ENCODE measurements at regions not wholly inside any gene's neighbourhood (a gene's known extent, or its start where the extent isn't known, plus 50 kb on each side); places are given as distances from the start of the nearest gene placed in this dataset.

- no peak for TF ChIP-seq CUX1 (IDR thresholded peaks at IDR 0.05; ENCODE audit: insufficient replicate concordance, low read depth, low read length)
- TF ChIP-seq PAX5 (IDR thresholded peaks at IDR 0.05; ENCODE audit: borderline replicate concordance, low read depth, low read length) = no peak
- no peak for TF ChIP-seq STAT3 (IDR thresholded peaks at IDR 0.05; ENCODE audit: low read depth, low read length)
- TF ChIP-seq MEF2B (IDR thresholded peaks at IDR 0.05; ENCODE audit: partially characterized antibody, poor library complexity, severe bottlenecking) = peak; percentile 87
- no peak for TF ChIP-seq PML (IDR thresholded peaks at IDR 0.05; ENCODE audit: low read length)
- TF ChIP-seq, protein P1, sequence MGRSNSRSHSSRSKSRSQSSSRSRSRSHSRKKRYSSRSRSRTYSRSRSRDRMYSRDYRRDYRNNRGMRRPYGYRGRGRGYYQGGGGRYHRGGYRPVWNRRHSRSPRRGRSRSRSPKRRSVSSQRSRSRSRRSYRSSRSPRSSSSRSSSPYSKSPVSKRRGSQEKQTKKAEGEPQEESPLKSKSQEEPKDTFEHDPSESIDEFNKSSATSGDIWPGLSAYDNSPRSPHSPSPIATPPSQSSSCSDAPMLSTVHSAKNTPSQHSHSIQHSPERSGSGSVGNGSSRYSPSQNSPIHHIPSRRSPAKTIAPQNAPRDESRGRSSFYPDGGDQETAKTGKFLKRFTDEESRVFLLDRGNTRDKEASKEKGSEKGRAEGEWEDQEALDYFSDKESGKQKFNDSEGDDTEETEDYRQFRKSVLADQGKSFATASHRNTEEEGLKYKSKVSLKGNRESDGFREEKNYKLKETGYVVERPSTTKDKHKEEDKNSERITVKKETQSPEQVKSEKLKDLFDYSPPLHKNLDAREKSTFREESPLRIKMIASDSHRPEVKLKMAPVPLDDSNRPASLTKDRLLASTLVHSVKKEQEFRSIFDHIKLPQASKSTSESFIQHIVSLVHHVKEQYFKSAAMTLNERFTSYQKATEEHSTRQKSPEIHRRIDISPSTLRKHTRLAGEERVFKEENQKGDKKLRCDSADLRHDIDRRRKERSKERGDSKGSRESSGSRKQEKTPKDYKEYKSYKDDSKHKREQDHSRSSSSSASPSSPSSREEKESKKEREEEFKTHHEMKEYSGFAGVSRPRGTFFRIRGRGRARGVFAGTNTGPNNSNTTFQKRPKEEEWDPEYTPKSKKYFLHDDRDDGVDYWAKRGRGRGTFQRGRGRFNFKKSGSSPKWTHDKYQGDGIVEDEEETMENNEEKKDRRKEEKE (IDR thresholded peaks at IDR 0.05) = no peak
- TF ChIP-seq TCF3 (IDR thresholded peaks at IDR 0.05; ENCODE audit: borderline replicate concordance, insufficient read depth, low read depth, low read length) = no peak
- TF ChIP-seq ZNF24 (IDR thresholded peaks at IDR 0.05) = peak; percentile 94
- TF ChIP-seq MYC (IDR thresholded peaks at IDR 0.05; ENCODE audit: insufficient read depth, insufficient read length, insufficient replicate concordance, low read length, severe bottlenecking) = no peak
- no peak for TF ChIP-seq CHD2 (IDR thresholded peaks at IDR 0.05; ENCODE audit: borderline replicate concordance, low read depth, low read length)
- 0 out of 2 replicates have a peak, but pooled peaks have one; percentile 39 for TF ChIP-seq DPF2 (IDR thresholded peaks at IDR 0.05)
- no peak for TF ChIP-seq SRF (IDR thresholded peaks at IDR 0.05; ENCODE audit: low read depth in 2 of 2, low read length in 2 of 2)
- no peak for TF ChIP-seq TAF1 (IDR thresholded peaks at IDR 0.05; ENCODE audit: borderline replicate concordance, low read depth, low read length)
- TF ChIP-seq, protein P2, sequence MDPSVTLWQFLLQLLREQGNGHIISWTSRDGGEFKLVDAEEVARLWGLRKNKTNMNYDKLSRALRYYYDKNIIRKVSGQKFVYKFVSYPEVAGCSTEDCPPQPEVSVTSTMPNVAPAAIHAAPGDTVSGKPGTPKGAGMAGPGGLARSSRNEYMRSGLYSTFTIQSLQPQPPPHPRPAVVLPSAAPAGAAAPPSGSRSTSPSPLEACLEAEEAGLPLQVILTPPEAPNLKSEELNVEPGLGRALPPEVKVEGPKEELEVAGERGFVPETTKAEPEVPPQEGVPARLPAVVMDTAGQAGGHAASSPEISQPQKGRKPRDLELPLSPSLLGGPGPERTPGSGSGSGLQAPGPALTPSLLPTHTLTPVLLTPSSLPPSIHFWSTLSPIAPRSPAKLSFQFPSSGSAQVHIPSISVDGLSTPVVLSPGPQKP (IDR thresholded peaks at IDR 0.05; ENCODE audit: low read depth, low read length) = no peak
- no peak for TF ChIP-seq POU2F2 (IDR thresholded peaks at IDR 0.05; ENCODE audit: borderline replicate concordance, low read depth, low read length)
These were observed 322.3 kb upstream of the EDIL3 start (continued) for GRCh38 chr5:84706678-84707641.
